Left lung (tissue), 4 donors: ENCODE measurements at regions not wholly inside any gene's neighbourhood (a gene's known extent, or its start where the extent isn't known, plus 50 kb on each side); places are given as distances from the start of the nearest gene placed in this dataset.

Source experiments
- ATAC-seq: fragments of 200-7000 bp; cut with Tn5 transposase; one replicate; pipeline ENCODE4 v1.9.1; 2020; ENCODE audit warnings: moderate library complexity
- DNase-seq, 4 donors: peaks; one replicate each; pipeline ENCODE4 v3.0.0-alpha.2; 2013 to 2020
- H3K27ac ChIP-seq, 2 donors: fragments of 200-600 bp; sonication (generic) in 1 of 2; one replicate each; pipeline versions ENCODE4 v1.5.0 to v1.8.0; 2020 to 2021
- H3K27me3 ChIP-seq, 2 donors: fragments of 200-600 bp; sonication (generic) in 1 of 2; one replicate each; pipeline versions ENCODE4 v1.5.0 to v1.8.0; 2020 to 2021
- H3K36me3 ChIP-seq, 2 donors: fragments of 200-600 bp; sonication (generic) in 1 of 2; one replicate each; pipeline versions ENCODE4 v1.5.0 to v1.8.0; 2020 to 2021
- H3K4me1 ChIP-seq, 2 donors: fragments of 200-600 bp; one replicate each; pipeline ENCODE4 v1.8.0; 2021
- H3K4me3 ChIP-seq, 2 donors: fragments of 200-600 bp; sonication (generic) in 1 of 2; one replicate each; pipeline versions ENCODE4 v1.5.0 to v1.8.0; 2020 to 2021; ENCODE audit warnings: mild to moderate bottlenecking in 1 of 2
- H3K9me3 ChIP-seq, 2 donors: fragments of 200-600 bp; sonication (generic) in 1 of 2; one replicate each; pipeline versions ENCODE4 v1.5.0 to v1.8.0; 2020 to 2021
- CTCF ChIP-seq, 2 donors: fragments of 200-600 bp; sonication (generic) in 1 of 2; IDR thresholded peaks; one replicate each; pipeline versions ENCODE4 v1.5.0 to v1.8.0; 2021; ENCODE audit warnings: antibody characterized with exemption in 2 of 2
- intact Hi-C, 2 donors: fragments of 100-400 bp; cut with DNase I; formaldehyde crosslinking; loops; one replicate each; pipeline versions ENCODE4 v1.11.2 to v1.14.2; 2022
- donor health status: DM: no; HTN: yes; CAD: no.
- donor health status: DM: no; HTN: no; CAD: no.

DNA sequence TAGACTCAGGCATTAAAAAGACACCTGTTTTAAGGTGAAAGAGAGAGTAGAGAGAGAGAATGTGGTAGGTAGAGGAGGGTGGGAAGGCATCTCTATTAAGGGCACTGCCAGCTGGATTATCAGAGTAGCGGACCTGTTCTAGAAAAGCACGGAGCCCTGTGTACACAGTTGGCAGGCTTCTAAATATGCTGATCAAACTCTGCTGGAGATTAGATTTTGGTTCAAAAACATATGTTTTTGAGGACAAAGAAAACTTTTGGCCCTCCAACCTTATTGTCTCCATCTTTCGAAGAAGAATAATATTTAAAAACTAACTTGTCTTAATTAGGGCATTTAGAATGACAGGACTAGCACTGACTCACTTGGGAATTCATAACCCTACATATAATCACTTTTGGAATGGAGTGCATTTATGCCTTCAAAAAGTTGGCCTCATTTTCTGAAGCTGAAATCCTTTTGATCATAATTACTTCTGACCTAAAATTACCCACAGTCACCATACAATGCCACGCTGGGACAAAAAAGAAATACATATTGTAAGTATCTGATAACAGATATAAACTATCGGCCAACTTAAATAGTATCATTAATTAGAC is 254.6 kb downstream of the MEIS1 start:
- Histone ChIP-seq H3K36me3 (no peaks in the 10 kb centered on the region), H3K4me1 (no peaks in the 10 kb centered on the region), H3K9me3 (no peaks in the 10 kb centered on the region), H3K4me3 (no peak overlapping the region), H3K27me3 (no peaks in the 10 kb centered on the region), H3K27ac (peak overlapping the region in 1 of 2 donors; percentile 71)
- no peak for TF ChIP-seq CTCF (IDR thresholded peaks at IDR 0.05)
- ATAC-seq (no peak), DNase-seq (no peak)
- intact Hi-C loops = loop anchor here in 1 of 2 donors (10.0 kb wide), 1 partner anchor 105 kb away; no protein-coding TSS in a partner anchor

DNA sequence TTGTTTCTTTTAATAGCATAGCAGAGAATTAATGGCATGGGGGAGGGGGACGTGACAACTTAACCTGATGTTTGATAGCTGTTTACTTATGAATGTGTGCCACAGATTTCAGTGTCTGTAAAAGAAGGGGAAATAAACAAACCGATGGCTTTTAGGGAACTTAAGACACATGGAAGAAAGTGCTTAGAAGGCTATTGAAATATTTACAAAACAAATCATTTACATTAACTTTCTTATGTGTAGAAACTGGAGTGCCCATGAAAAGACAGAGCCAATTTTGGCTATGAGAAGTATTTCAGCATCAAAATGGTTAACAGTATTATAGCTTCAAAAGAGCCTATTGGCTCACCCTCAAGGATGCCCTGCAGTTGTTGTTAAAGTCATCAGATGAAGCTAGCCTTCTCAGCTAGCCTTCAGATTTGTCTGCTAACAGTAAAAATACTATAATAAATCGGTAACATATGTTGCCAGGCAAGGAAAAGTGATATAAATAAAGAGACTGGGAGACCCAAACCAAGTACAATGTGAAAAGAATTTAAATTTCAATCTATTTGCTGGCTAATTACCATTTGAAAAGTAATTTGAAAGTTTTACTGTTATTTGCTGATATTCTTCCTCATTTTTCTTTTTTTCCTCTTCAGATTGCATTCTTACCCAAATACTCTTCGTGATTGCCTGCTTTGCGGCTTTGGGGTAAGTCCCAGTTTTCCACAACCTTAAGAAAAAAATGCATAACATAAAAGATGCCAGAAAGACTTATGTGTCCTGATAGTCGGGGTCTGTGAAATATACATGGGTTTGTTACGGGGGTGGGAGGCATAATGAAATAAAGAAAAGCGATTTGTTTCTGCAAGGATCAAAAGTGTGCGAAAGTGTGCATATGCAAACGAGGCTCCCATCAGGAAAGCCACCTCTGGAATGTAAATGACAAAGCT is 256.4 kb downstream of the MEIS1 start:
- Histone ChIP-seq H3K36me3 (no peaks in the 10 kb centered on the region), H3K4me3 (peak overlapping the region in 1 of 2 donors; percentile 2), H3K27ac (peak overlapping the region in 1 of 2 donors; percentile 71), H3K27me3 (no peaks in the 10 kb centered on the region), H3K4me1 (no peaks in the 10 kb centered on the region), H3K9me3 (no peaks in the 10 kb centered on the region)
- ATAC-seq (no peak), DNase-seq (peak in 1 of 4 donors; percentile 70)
- intact Hi-C loops = loop anchor here in 1 of 2 donors (10.0 kb wide), 1 partner anchor 106 kb away; no protein-coding TSS in a partner anchor
- no peak for TF ChIP-seq CTCF (IDR thresholded peaks at IDR 0.05)

GRCh38 chr2:66692521-66693054 is 257.7 kb downstream of the MEIS1 start:
- intact Hi-C loops = loop anchor here in 1 of 2 donors (10.0 kb wide), 1 partner anchor 108 kb away; no protein-coding TSS in a partner anchor
- no peak overlapping the region for H3K4me3 ChIP-seq
- no peaks in the 10 kb centered on the region for H3K4me1 ChIP-seq
- peak overlapping the region in 1 of 2 donors; percentile 71 for H3K27ac ChIP-seq
- no peak for DNase-seq
- TF ChIP-seq CTCF (IDR thresholded peaks at IDR 0.05) = no peak
- no peaks in the 10 kb centered on the region for H3K9me3 ChIP-seq
- no peaks in the 10 kb centered on the region for H3K27me3 ChIP-seq
- no peak for ATAC-seq
- no peaks in the 10 kb centered on the region for H3K36me3 ChIP-seq

- H3K4me1 ChIP-seq = no peaks in the 10 kb centered on the region
- intact Hi-C loops = loop anchor here in 1 of 2 donors (10.0 kb wide), 1 partner anchor 109 kb away; no protein-coding TSS in a partner anchor
- no peak overlapping the region for H3K4me3 ChIP-seq
Observed at GRCh38 chr2:66693076-66693965, 258.4 kb downstream of the MEIS1 start.

More at GRCh38 chr2:66693076-66693965, 258.4 kb downstream of the MEIS1 start:
- DNase-seq (no peak), ATAC-seq (no peak)
- H3K27me3 ChIP-seq = no peaks in the 10 kb centered on the region
- H3K27ac ChIP-seq = peak overlapping the region in 1 of 2 donors; percentile 71
- H3K9me3 ChIP-seq = no peaks in the 10 kb centered on the region
- no peaks in the 10 kb centered on the region for H3K36me3 ChIP-seq
- TF ChIP-seq CTCF (IDR thresholded peaks at IDR 0.05) = no peak
